ENCODE measurements at regions not wholly inside any gene's neighbourhood (a gene's known extent, or its start where the extent isn't known, plus 50 kb on each side); places are given as distances from the start of the nearest gene placed in this dataset.
"Not testable (repeated sequence)": the region's sequence is repeated elsewhere in the genome, so short reads cannot be mapped to it uniquely, and the experiment has no call there.

GRCh38 chr6:113662688-113663333, 194.3 kb upstream of the MARCKS start:
- no peak for DNase-seq (ENCODE audit: low read depth)

- DNase-seq (ENCODE audit: low read depth) = no peak
Measured at GRCh38 chr6:113664909-113665308, 192.2 kb upstream of the MARCKS start.

- no peak for DNase-seq (ENCODE audit: low read depth)
Measured at GRCh38 chr6:113668641-113669408, 188.3 kb upstream of the MARCKS start.

- DNase-seq (ENCODE audit: low read depth) = no peak
Measured at GRCh38 chr6:113669606-113670005, 187.5 kb upstream of the MARCKS start.

- DNase-seq (ENCODE audit: low read depth) = no peak
Measured at GRCh38 chr6:113671421-113671820, 185.7 kb upstream of the MARCKS start.

GRCh38 chr6:113672491-113673149, 184.5 kb upstream of the MARCKS start:
- DNase-seq (ENCODE audit: low read depth) = peak; percentile 53

- no peak for DNase-seq (ENCODE audit: low read depth)
Measured at GRCh38 chr6:113674075-113674474, 183.1 kb upstream of the MARCKS start.

GRCh38 chr6:113676057-113676456, 181.1 kb upstream of the MARCKS start:
- DNase-seq (ENCODE audit: low read depth) = no peak

GRCh38 chr6:113676968-113677367, 180.2 kb upstream of the MARCKS start:
- DNase-seq (ENCODE audit: low read depth) = no peak

GRCh38 chr6:113679051-113679450, 178.1 kb upstream of the MARCKS start:
- no peak for DNase-seq (ENCODE audit: low read depth)

GRCh38 chr6:113680301-113680700, 176.8 kb upstream of the MARCKS start:
- DNase-seq (ENCODE audit: low read depth) = no peak

- DNase-seq (ENCODE audit: low read depth) = no peak
Measured at GRCh38 chr6:113683968-113684367, 173.2 kb upstream of the MARCKS start.

- DNase-seq (ENCODE audit: low read depth) = no peak
Measured at GRCh38 chr6:113684382-113684901, 172.7 kb upstream of the MARCKS start.

GRCh38 chr6:113686049-113686448, 171.1 kb upstream of the MARCKS start:
- DNase-seq (ENCODE audit: low read depth) = no peak

- not testable (repeated sequence) for DNase-seq (ENCODE audit: low read depth)
Measured at GRCh38 chr6:113689620-113690019, 167.5 kb upstream of the MARCKS start.

- peak; percentile 63 for DNase-seq (ENCODE audit: low read depth)
Measured at GRCh38 chr6:113690281-113691259, 166.6 kb upstream of the MARCKS start.

GRCh38 chr6:113691260-113691656, 165.9 kb upstream of the MARCKS start:
- no peak for DNase-seq (ENCODE audit: low read depth)

GRCh38 chr6:113693851-113694250, 163.3 kb upstream of the MARCKS start:
- DNase-seq (ENCODE audit: low read depth) = no peak

- peak; percentile 41 for DNase-seq (ENCODE audit: low read depth)
Measured at GRCh38 chr6:113694278-113695077, 162.7 kb upstream of the MARCKS start.

GRCh38 chr6:113695516-113695915, 161.6 kb upstream of the MARCKS start:
- peak; percentile 65 for DNase-seq (ENCODE audit: low read depth)

GRCh38 chr6:113696960-113697359, 160.2 kb upstream of the MARCKS start:
- DNase-seq (ENCODE audit: low read depth) = no peak

Measured in GM04504 (cell line).